Activated naive CD4-positive, alpha-beta T cell treated with Interleukin-2 at 50 U/mL for 16 hours (primary cell): ENCODE measurements at regions not wholly inside any gene's neighbourhood (a gene's known extent, or its start where the extent isn't known, plus 50 kb on each side); places are given as distances from the start of the nearest gene placed in this dataset.

Experiments used
- DNase-seq: peaks from one replicate; pipeline ENCODE4 v3.0.0-alpha.2; 2020

GRCh38 chr3:15952543-15953175, 154.9 kb upstream of the ANKRD28 start:
- DNase-seq = no peak

GRCh38 chr3:15953841-15954240, 156.1 kb upstream of the ANKRD28 start:
- DNase-seq = no peak

- no peak for DNase-seq
Measured at GRCh38 chr3:15955968-15956367, 158.2 kb upstream of the ANKRD28 start.

- DNase-seq = no peak
Measured at GRCh38 chr3:15958692-15959433, 161.1 kb upstream of the ANKRD28 start.

GRCh38 chr3:15959434-15959811, 161.6 kb upstream of the ANKRD28 start:
- no peak for DNase-seq

GRCh38 chr3:15964605-15965442, 167.0 kb upstream of the ANKRD28 start:
- DNase-seq = no peak

- no peak for DNase-seq
Measured at GRCh38 chr3:15967577-15967976, 169.8 kb upstream of the ANKRD28 start.

- no peak for DNase-seq
Measured at GRCh38 chr3:15969874-15970640, 172.3 kb upstream of the ANKRD28 start.

GRCh38 chr3:15973414-15973813, 175.6 kb upstream of the ANKRD28 start:
- DNase-seq = no peak

GRCh38 chr3:15973940-15974339, 176.2 kb upstream of the ANKRD28 start:
- DNase-seq = no peak

GRCh38 chr3:15974647-15975046, 176.9 kb upstream of the ANKRD28 start:
- no peak for DNase-seq

- DNase-seq = no peak
Measured at GRCh38 chr3:15976524-15976923, 178.7 kb upstream of the ANKRD28 start.

- DNase-seq = no peak
Measured at GRCh38 chr3:15977090-15977489, 179.3 kb upstream of the ANKRD28 start.

- DNase-seq = no peak
Measured at GRCh38 chr3:15977598-15978232, 179.9 kb upstream of the ANKRD28 start.

GRCh38 chr3:15978801-15979200, 181.0 kb upstream of the ANKRD28 start:
- DNase-seq = no peak

GRCh38 chr3:15979495-15979894, 181.7 kb upstream of the ANKRD28 start:
- no peak for DNase-seq

GRCh38 chr3:15979900-15980299, 182.1 kb upstream of the ANKRD28 start:
- DNase-seq = no peak

GRCh38 chr3:15982243-15982642, 184.5 kb upstream of the ANKRD28 start:
- no peak for DNase-seq

GRCh38 chr3:15982667-15983196, 185.0 kb upstream of the ANKRD28 start:
- no peak for DNase-seq

- no peak for DNase-seq
Measured at GRCh38 chr3:15983232-15983631, 185.5 kb upstream of the ANKRD28 start.

GRCh38 chr3:15983693-15984092, 185.9 kb upstream of the ANKRD28 start:
- no peak for DNase-seq

- no peak for DNase-seq
Measured at GRCh38 chr3:15989419-15989818, 185.1 kb upstream of the GALNT15 start.
